Mucosa of stomach (tissue), 1 donor: ENCODE measurements at regions not wholly inside any gene's neighbourhood (a gene's known extent, or its start where the extent isn't known, plus 50 kb on each side); places are given as distances from the start of the nearest gene placed in this dataset.

Experiments used
- H3K27me3 ChIP-seq: one replicate; pipeline ENCODE4 v1.7.0; 2013; ENCODE audit warnings: mild to moderate bottlenecking, low read length; ENCODE audit not compliant: control insufficient read depth, insufficient read depth
- H3K36me3 ChIP-seq: one replicate; pipeline ENCODE4 v1.7.0; 2013; ENCODE audit warnings: low read length; ENCODE audit not compliant: control insufficient read depth, insufficient read depth
- H3K4me1 ChIP-seq: one replicate; pipeline ENCODE4 v1.7.0; 2013; ENCODE audit warnings: mild to moderate bottlenecking, low read length; ENCODE audit not compliant: control insufficient read depth, insufficient read depth
- H3K4me3 ChIP-seq: one replicate; pipeline ENCODE4 v1.7.0; 2013; ENCODE audit warnings: low read length
- H3K9ac ChIP-seq: one replicate; pipeline ENCODE4 v1.7.0; 2013; ENCODE audit warnings: mild to moderate bottlenecking, low read length, moderate library complexity
- H3K9me3 ChIP-seq: one replicate; pipeline ENCODE4 v1.7.0; 2013; ENCODE audit warnings: mild to moderate bottlenecking, low read length, moderate library complexity; ENCODE audit not compliant: control insufficient read depth
- donor health status: Pancreatic carcinoma.

- Histone ChIP-seq H3K4me3 (no peak overlapping the region), H3K9me3 (no peaks in the 10 kb centered on the region), H3K4me1 (no peaks in the 10 kb centered on the region), H3K9ac (no peak overlapping the region), H3K27me3 (no peaks in the 10 kb centered on the region), H3K36me3 (no peaks in the 10 kb centered on the region)
These were observed 487.6 kb upstream of the CAMK1G start for GRCh38 chr1:209095627-209096595.

GRCh38 chr1:209100460-209100859 is 483.1 kb upstream of the CAMK1G start:
- Histone ChIP-seq H3K4me1 (no peaks in the 10 kb centered on the region), H3K9me3 (no peaks in the 10 kb centered on the region), H3K4me3 (no peak overlapping the region), H3K9ac (no peak overlapping the region), H3K36me3 (no peaks in the 10 kb centered on the region), H3K27me3 (no peaks in the 10 kb centered on the region)

- no peaks in the 10 kb centered on the region for H3K4me1 ChIP-seq
- H3K9me3 ChIP-seq: no peaks in the 10 kb centered on the region
- H3K27me3 ChIP-seq: no peaks in the 10 kb centered on the region
- no peaks in the 10 kb centered on the region for H3K36me3 ChIP-seq
- H3K4me3 ChIP-seq: no peak overlapping the region
- no peak overlapping the region for H3K9ac ChIP-seq
These were observed 482.4 kb upstream of the CAMK1G start for GRCh38 chr1:209101106-209101505.

- Histone ChIP-seq H3K36me3 (no peaks in the 10 kb centered on the region), H3K4me1 (no peaks in the 10 kb centered on the region), H3K9ac (no peak overlapping the region), H3K9me3 (no peaks in the 10 kb centered on the region), H3K27me3 (no peaks in the 10 kb centered on the region), H3K4me3 (no peak overlapping the region)
These were observed 481.4 kb upstream of the CAMK1G start for GRCh38 chr1:209102120-209102519.

- Histone ChIP-seq H3K36me3 (no peaks in the 10 kb centered on the region), H3K9me3 (no peaks in the 10 kb centered on the region), H3K4me3 (no peak overlapping the region), H3K27me3 (no peaks in the 10 kb centered on the region), H3K9ac (no peak overlapping the region), H3K4me1 (no peaks in the 10 kb centered on the region)
These were observed 481.0 kb upstream of the CAMK1G start for GRCh38 chr1:209102531-209102930.

- no peak overlapping the region for H3K9ac ChIP-seq
- H3K4me1 ChIP-seq: no peaks in the 10 kb centered on the region
- no peaks in the 10 kb centered on the region for H3K27me3 ChIP-seq
- no peaks in the 10 kb centered on the region for H3K36me3 ChIP-seq
- H3K9me3 ChIP-seq: no peaks in the 10 kb centered on the region
- no peak overlapping the region for H3K4me3 ChIP-seq
These were observed 480.4 kb upstream of the CAMK1G start for GRCh38 chr1:209103092-209103491.

- H3K36me3 ChIP-seq: no peaks in the 10 kb centered on the region
These were observed 478.9 kb upstream of the CAMK1G start for GRCh38 chr1:209104646-209105045.

GRCh38 chr1:209105701-209106100 is 477.8 kb upstream of the CAMK1G start:
- no peaks in the 10 kb centered on the region for H3K9me3 ChIP-seq
- H3K36me3 ChIP-seq: no peaks in the 10 kb centered on the region
- no peaks in the 10 kb centered on the region for H3K4me1 ChIP-seq
- H3K9ac ChIP-seq: no peak overlapping the region
- H3K4me3 ChIP-seq: no peak overlapping the region
- no peaks in the 10 kb centered on the region for H3K27me3 ChIP-seq

More at GRCh38 chr1:209104646-209105045, 478.9 kb upstream of the CAMK1G start:
- H3K27me3 ChIP-seq: no peaks in the 10 kb centered on the region
- H3K4me3 ChIP-seq: no peak overlapping the region
- H3K9ac ChIP-seq: no peak overlapping the region
- H3K4me1 ChIP-seq: no peaks in the 10 kb centered on the region
- H3K9me3 ChIP-seq: no peaks in the 10 kb centered on the region

GRCh38 chr1:209106237-209106741 is 477.2 kb upstream of the CAMK1G start:
- Histone ChIP-seq H3K9me3 (no peaks in the 10 kb centered on the region), H3K4me1 (no peaks in the 10 kb centered on the region), H3K36me3 (no peaks in the 10 kb centered on the region), H3K9ac (no peak overlapping the region), H3K4me3 (no peak overlapping the region), H3K27me3 (no peaks in the 10 kb centered on the region)

GRCh38 chr1:209106861-209107260 is 476.7 kb upstream of the CAMK1G start:
- Histone ChIP-seq H3K9me3 (no peaks in the 10 kb centered on the region), H3K36me3 (no peaks in the 10 kb centered on the region), H3K4me1 (no peaks in the 10 kb centered on the region), H3K4me3 (no peak overlapping the region), H3K27me3 (no peaks in the 10 kb centered on the region), H3K9ac (no peak overlapping the region)

- H3K4me3 ChIP-seq: no peak overlapping the region
- H3K27me3 ChIP-seq: no peaks in the 10 kb centered on the region
- H3K36me3 ChIP-seq: no peaks in the 10 kb centered on the region
- H3K9me3 ChIP-seq: no peaks in the 10 kb centered on the region
- no peak overlapping the region for H3K9ac ChIP-seq
- H3K4me1 ChIP-seq: no peaks in the 10 kb centered on the region
These were observed 476.0 kb upstream of the CAMK1G start for GRCh38 chr1:209107535-209107934.

- no peak overlapping the region for H3K9ac ChIP-seq
- H3K4me1 ChIP-seq: no peaks in the 10 kb centered on the region
- no peaks in the 10 kb centered on the region for H3K9me3 ChIP-seq
- H3K36me3 ChIP-seq: no peaks in the 10 kb centered on the region
- no peaks in the 10 kb centered on the region for H3K27me3 ChIP-seq
- H3K4me3 ChIP-seq: no peak overlapping the region
These were observed 474.3 kb upstream of the CAMK1G start for GRCh38 chr1:209109001-209109785.
